Fibroblast of lung (primary cell): ENCODE measurements at regions not wholly inside any gene's neighbourhood (a gene's known extent, or its start where the extent isn't known, plus 50 kb on each side); places are given as distances from the start of the nearest gene placed in this dataset.

Experiments used
- DNase-seq, 2 donors: peaks; one replicate each; pipeline versions ENCODE4 v3.0.0 to v3.0.0-alpha.2; 2010; ENCODE audit warnings: low read depth in 2 of 2
- H2AFZ ChIP-seq: 2 replicates; pipeline ENCODE4 v1.5.1; 2012; ENCODE audit warnings: low read length, control low read depth, inconsistent platforms
- H3K27ac ChIP-seq: 2 replicates; pipeline ENCODE4 v1.5.1; 2011; ENCODE audit warnings: low read length, control low read depth; ENCODE audit not compliant: insufficient read depth
- H3K27me3 ChIP-seq: 2 replicates; pipeline ENCODE4 v1.5.1; 2011; ENCODE audit warnings: mild to moderate bottlenecking, low read length; ENCODE audit not compliant: control insufficient read depth, insufficient read depth
- H3K36me3 ChIP-seq: 2 replicates; pipeline ENCODE4 v1.5.1; 2011; ENCODE audit warnings: low read length; ENCODE audit not compliant: control insufficient read depth, insufficient read depth
- H3K4me1 ChIP-seq: 2 replicates; pipeline ENCODE4 v1.5.1; 2011; ENCODE audit warnings: low read length; ENCODE audit not compliant: control insufficient read depth, insufficient read depth; ENCODE audit errors: extremely low read depth
- H3K4me2 ChIP-seq: 2 replicates; pipeline ENCODE4 v1.5.1; 2011; ENCODE audit warnings: low read length, control low read depth; ENCODE audit not compliant: insufficient read depth; ENCODE audit errors: extremely low read depth
- H3K4me3 ChIP-seq, 4 experiments: fragments of 200-600 bp in 1 of 4; sonication (generic) in 1 of 4; replicated peaks in 1 of 4; 2 replicates each; pipeline ENCODE4 v1.5.1; 2011 to 2016; ENCODE audit warnings: low read length in 4 of 4, low read depth in 3 of 4, mild to moderate bottlenecking in 3 of 4, control low read depth in 2 of 4, inconsistent platforms in 1 of 4, mixed read lengths in 1 of 4; ENCODE audit not compliant: insufficient read depth in 1 of 4; ENCODE audit errors: control extremely low read depth in 1 of 4
- H3K79me2 ChIP-seq: 2 replicates; pipeline ENCODE4 v1.5.1; 2012; ENCODE audit warnings: mild to moderate bottlenecking, low read length, inconsistent platforms; ENCODE audit not compliant: control insufficient read depth, insufficient read depth
- H3K9ac ChIP-seq: 2 replicates; pipeline ENCODE4 v1.5.1; 2011; ENCODE audit warnings: mild to moderate bottlenecking, low read length, control low read depth; ENCODE audit not compliant: insufficient read depth
- H3K9me3 ChIP-seq: 2 replicates; pipeline ENCODE4 v1.5.1; 2012; ENCODE audit warnings: low read depth, low read length; ENCODE audit not compliant: control insufficient read depth, insufficient read depth
- H4K20me1 ChIP-seq: 2 replicates; pipeline ENCODE4 v1.5.1; 2011; ENCODE audit warnings: low read length; ENCODE audit not compliant: control insufficient read depth, insufficient read depth; ENCODE audit errors: extremely low read depth
- CTCF ChIP-seq, 2 donors: IDR thresholded peaks in 1 of 2; conservative IDR thresholded peaks in 1 of 2; 1 replicate in 1 of 2; 2 replicates in 1 of 2; pipeline ENCODE4 v1.5.1; 2011 to 2012; ENCODE audit warnings: low read length in 2 of 2, control low read depth in 1 of 2, inconsistent platforms in 1 of 2, low read depth in 1 of 2, mild to moderate bottlenecking in 1 of 2
- EZH2 ChIP-seq: IDR thresholded peaks from 2 replicates; pipeline ENCODE4 v1.5.1; 2012; ENCODE audit warnings: low read length, control low read depth, mild to moderate bottlenecking; ENCODE audit errors: missing control alignments

GRCh38 chr2:139626128-139626527 lies 845.9 kb upstream of the NXPH2 start:
- Histone ChIP-seq H3K27ac (no peak overlapping the region), H3K4me1 (no peaks in the 10 kb centered on the region), H3K9me3 (no peaks in the 10 kb centered on the region), H2AFZ (no peak overlapping the region), H3K79me2 (no peaks in the 10 kb centered on the region), H3K4me2 (no peak overlapping the region), H3K36me3 (no peaks in the 10 kb centered on the region), H4K20me1 (no peaks in the 10 kb centered on the region), H3K9ac (no peak overlapping the region), H3K27me3 (no peaks in the 10 kb centered on the region), H3K4me3 (no peak overlapping the region)
- no peak for TF ChIP-seq EZH2
- no peak for TF ChIP-seq CTCF (conservative IDR thresholded peaks at IDR 0.05 in 1 of 2, IDR thresholded peaks at IDR 0.05 in 1 of 2; ENCODE audit: low read depth in 1 of 2, low read length in 2 of 2)
- no peak for DNase-seq

DNA sequence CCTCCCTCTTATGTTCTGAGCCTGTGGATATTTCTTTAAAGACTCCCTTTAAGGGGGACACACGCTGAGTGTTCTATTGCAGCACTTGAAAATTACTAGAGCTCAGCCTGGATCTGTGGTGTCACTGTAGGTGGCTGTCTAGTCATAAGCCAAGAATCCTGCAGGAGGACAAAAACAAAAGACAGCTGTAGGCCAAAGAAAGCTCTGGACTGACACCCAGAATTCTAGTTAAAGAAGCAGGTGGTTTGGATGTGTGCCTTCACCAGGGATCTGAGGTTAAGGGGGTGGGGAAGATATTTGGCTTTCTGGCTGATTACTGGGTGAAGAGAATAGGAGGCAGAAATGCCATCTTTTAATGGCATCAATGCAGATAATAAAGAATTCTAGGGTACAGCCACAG lies 842.5 kb upstream of the NXPH2 start:
- no peaks in the 10 kb centered on the region for H3K4me1 ChIP-seq

GRCh38 chr2:139617747-139618146 lies 837.6 kb upstream of the NXPH2 start:
- no peak for DNase-seq
- Histone ChIP-seq H3K27me3 (no peaks in the 10 kb centered on the region), H3K4me1 (no peaks in the 10 kb centered on the region), H3K9me3 (no peaks in the 10 kb centered on the region), H3K4me3 (no peak overlapping the region), H3K4me2 (no peak overlapping the region), H3K27ac (no peak overlapping the region), H3K36me3 (no peaks in the 10 kb centered on the region), H3K79me2 (no peaks in the 10 kb centered on the region), H2AFZ (no peak overlapping the region), H3K9ac (no peak overlapping the region), H4K20me1 (no peaks in the 10 kb centered on the region)
- TF ChIP-seq CTCF (conservative IDR thresholded peaks at IDR 0.05 in 1 of 2, IDR thresholded peaks at IDR 0.05 in 1 of 2; ENCODE audit: low read depth in 1 of 2, low read length in 2 of 2) (no peak), EZH2 (no peak)

More for the DNA sequence above, 842.5 kb upstream of the NXPH2 start:
- no peak for DNase-seq
- TF ChIP-seq CTCF (conservative IDR thresholded peaks at IDR 0.05 in 1 of 2, IDR thresholded peaks at IDR 0.05 in 1 of 2; ENCODE audit: low read depth in 1 of 2, low read length in 2 of 2) (no peak), EZH2 (no peak)
- Histone ChIP-seq H3K79me2 (no peaks in the 10 kb centered on the region), H3K4me2 (no peak overlapping the region), H3K9me3 (no peaks in the 10 kb centered on the region), H3K4me3 (no peak overlapping the region), H3K27me3 (no peaks in the 10 kb centered on the region), H2AFZ (no peak overlapping the region), H4K20me1 (no peaks in the 10 kb centered on the region), H3K9ac (no peak overlapping the region), H3K27ac (no peak overlapping the region), H3K36me3 (no peaks in the 10 kb centered on the region)
